Thyroid gland (tissue), 4 donors: ENCODE measurements at regions not wholly inside any gene's neighbourhood (a gene's known extent, or its start where the extent isn't known, plus 50 kb on each side); places are given as distances from the start of the nearest gene placed in this dataset.

Experiments
- CTCF ChIP-seq, 6 experiments: fragments of 200-600 bp in 3 of 6; fragments of 450-650 bp in 3 of 6; sonication (generic) in 3 of 6; IDR thresholded peaks; one replicate each; pipeline ENCODE4 v1.5.1; 2016 to 2019; ENCODE audit warnings: antibody characterized with exemption in 6 of 6, mild to moderate bottlenecking in 2 of 6, inconsistent platforms in 1 of 6, moderate library complexity in 1 of 6
- POLR2A ChIP-seq, 2 donors: fragments of 450-650 bp; IDR thresholded peaks; one replicate each; pipeline ENCODE4 v1.6.1; 2017; ENCODE audit warnings: antibody characterized with exemption in 2 of 2, mild to moderate bottlenecking in 2 of 2, moderate library complexity in 1 of 2

- no peak for TF ChIP-seq CTCF (IDR thresholded peaks at IDR 0.05)
- TF ChIP-seq POLR2A (IDR thresholded peaks at IDR 0.05) = no peak
Measured at GRCh38 chr13:79898996-79899395, 418.0 kb downstream of the NDFIP2 start.
